ENCODE measurements at regions not wholly inside any gene's neighbourhood (a gene's known extent, or its start where the extent isn't known, plus 50 kb on each side); places are given as distances from the start of the nearest gene placed in this dataset.
"Not testable (repeated sequence)": the region's sequence is repeated elsewhere in the genome, so short reads cannot be mapped to it uniquely, and the experiment has no call there.

- DNase-seq: no peak
Observed at GRCh38 chr22:22193923-22194322, 50.7 kb upstream of the VPREB1 start.

- not testable (repeated sequence) for DNase-seq
Observed at GRCh38 chr22:22193462-22193861, 51.1 kb upstream of the VPREB1 start.

DNA sequence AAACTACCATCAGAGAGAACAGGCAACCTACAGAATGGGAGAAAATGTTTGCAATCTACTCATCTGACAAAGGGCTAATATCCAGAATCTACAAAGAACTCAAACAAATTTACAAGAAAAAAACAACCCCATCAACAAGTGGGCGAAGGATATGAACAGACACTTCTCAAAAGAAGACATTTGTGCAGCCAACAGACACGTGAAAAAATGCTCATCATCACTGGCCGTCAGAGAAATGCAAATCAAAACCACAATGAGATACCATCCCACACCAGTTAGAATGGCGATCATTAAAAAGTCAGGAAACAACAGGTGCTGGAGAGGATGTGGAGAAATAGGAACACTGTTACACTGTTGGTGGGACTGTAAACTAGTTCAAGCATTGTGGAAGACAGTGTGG, 51.6 kb upstream of the VPREB1 start:
- DNase-seq: not testable (repeated sequence)

- not testable (repeated sequence) for DNase-seq
Observed at GRCh38 chr22:22189796-22190195, 54.8 kb upstream of the VPREB1 start.

GRCh38 chr22:22187863-22188262, 56.7 kb upstream of the VPREB1 start:
- not testable (repeated sequence) for DNase-seq

DNA sequence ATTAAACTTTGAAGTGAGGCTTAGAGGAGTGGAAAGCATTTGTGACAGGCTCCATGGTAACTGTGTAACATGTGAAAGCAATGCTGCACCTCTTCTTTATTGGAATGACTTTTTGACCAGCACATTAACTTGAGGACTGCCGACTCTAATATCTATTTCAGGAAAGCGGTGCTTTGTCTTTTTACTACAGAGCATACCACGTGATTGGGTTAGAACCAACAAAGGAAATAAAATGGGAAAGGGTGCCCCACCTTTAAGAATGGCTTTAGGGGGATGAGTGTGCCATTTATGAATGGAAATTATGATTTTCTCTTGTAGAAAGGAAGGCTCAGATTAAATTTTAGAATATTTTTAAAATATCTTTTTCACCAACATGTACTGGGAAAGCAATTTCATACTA, 57.3 kb upstream of the VPREB1 start:
- no peak for DNase-seq

DNA sequence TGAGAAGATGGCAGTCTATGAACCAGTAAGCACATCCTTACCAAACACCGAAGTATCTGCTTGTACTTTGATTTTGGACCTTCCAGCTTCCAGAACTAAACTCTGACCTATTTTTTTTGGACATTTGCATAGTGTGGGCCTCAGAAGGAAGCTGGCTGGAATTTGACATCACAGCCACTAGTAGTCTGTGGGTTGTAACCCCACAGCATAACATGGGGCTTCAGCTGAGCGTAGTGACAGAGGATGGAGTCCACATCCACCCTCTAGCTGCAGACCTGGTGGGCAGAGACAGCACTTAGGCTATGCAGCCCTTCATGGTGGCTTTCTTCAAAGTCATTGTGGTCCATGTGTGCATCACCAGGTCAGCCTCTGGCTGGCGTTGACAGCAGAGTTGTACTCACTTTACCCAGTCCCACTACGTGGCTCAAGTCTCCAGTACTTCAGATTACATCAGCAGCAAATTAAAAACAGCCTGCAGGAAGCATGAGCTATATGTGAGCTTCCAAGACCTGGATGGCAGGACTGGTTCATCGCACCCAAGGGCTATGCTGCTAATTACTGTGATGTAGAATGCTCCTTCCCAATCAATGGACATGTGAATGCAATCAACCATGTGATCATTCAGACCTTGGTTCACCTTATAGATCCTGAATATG, 58.6 kb upstream of the VPREB1 start:
- DNase-seq: no peak

- no peak for DNase-seq
Observed at GRCh38 chr22:22185217-22185616, 59.4 kb upstream of the VPREB1 start.

GRCh38 chr22:22184277-22184807, 60.2 kb upstream of the VPREB1 start:
- no peak for DNase-seq

DNA sequence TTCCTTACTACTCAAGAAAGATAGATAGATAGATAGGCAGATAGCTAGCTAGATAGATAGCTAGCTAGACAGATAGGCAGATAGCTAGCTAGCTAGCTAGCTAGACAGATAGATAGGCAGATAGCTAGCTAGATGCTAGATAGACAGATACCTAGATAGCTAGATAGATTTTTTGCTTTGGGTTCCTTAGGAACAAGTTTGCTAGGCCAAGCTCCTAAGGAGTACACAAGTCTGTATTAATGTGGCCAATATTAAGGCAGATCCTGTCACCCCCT, 61.7 kb upstream of the VPREB1 start:
- no peak for DNase-seq

- DNase-seq: no peak
Observed at GRCh38 chr22:22182218-22182989, 62.2 kb upstream of the VPREB1 start.

DNA sequence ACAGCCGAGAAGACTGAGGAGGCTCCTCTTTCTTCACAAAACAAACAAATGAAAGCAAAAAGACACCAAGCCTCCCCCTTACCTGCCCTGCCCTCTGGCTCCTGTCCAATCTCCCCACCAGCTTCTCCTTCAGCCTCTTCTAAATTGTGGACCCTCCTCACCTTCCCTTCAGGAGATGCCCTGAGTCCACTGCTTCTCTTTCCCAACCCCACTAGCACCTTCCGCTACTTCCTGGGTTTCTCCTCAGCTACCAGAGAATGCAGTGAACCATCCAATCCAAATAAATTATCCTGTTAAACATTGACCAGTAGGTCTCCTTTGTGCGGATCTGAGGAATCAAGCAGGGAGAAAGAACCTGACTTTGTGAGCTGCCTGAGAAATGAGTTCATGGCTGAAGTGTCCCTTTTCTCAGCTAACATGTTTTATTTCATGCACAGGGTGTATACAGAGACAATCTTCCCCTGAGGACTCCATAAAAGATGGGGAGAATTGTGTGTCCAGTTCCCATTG, 63.2 kb upstream of the VPREB1 start:
- no peak for DNase-seq

DNA sequence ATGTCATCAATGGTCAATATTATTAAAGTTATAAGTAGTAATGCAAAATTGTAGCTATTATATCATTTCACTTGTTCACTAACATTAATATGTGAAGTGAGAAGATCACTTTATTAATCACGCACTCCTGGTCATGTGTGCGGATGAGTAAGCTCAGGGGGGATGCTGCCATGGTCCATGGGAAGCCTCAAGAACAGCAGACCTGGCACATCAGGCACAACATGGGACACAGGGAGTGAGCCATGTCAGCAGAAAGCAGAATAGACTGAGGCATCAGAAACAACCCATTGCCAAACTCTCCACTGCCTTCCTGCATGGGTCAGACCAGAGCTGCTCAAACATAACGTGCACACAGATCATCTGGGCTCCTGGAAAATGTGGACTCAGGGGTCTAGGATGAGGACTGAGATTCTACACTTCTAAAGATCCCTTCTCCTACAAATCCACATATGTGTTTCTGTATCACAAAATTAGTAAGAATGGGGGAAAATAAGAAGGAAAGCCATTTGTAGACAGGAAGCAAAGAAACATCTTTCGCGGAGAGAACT, 63.8 kb upstream of the VPREB1 start:
- no peak for DNase-seq

DNA sequence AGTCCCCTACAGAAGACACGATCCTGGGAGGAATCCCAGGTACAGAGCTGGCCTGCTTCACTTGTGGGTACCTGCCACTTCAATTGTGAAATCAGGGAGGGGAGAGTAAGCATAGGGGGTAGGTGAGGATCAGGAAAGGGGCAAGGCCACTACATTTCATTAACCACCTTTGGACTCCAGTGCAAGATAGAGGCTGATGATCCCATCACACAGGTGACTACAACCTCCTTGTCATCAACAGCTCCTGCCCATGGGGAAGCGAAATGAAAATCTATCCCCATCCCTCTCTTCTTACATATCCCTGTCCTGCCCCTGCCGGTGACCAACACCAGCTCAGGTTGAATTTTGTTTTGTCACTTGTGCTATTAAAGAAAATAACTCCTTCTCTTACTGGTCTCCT, 64.7 kb upstream of the VPREB1 start:
- DNase-seq: no peak

GRCh38 chr22:22178992-22179391, 65.6 kb upstream of the VPREB1 start:
- DNase-seq: no peak

DNA sequence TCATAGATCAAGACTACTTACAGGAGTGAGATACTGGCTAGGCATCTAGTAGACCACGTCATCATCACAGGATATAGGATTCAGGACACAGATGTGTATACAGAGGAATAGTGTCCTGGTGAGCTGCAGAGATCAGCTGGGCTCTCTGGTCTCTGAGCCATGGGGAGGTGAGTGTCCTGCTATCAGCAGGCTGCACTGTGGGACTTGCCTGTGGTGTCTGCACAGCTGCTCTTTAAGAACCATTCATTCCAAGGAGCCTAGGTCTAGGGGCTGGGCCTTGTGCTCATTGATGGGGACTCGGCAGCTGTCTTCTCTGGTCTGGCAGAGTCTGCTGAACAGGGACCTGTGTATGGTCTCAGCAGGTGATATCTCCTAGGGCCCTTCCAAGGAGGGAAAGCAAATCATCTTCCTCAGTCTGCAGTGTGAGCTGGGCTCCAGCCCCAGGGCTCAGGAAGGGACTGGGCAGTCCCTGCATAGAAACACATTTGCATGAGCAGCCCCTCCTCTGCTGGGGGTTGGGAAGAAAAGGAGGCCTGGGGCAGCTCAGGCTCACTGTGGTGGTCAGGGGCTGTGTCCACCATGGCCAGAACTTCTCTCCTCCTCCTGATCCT, 66.1 kb upstream of the VPREB1 start:
- DNase-seq: no peak

- DNase-seq: no peak
Observed at GRCh38 chr22:22176929-22177616, 67.5 kb upstream of the VPREB1 start.

- not testable (repeated sequence) for DNase-seq
Observed at GRCh38 chr22:22172896-22173628, 71.5 kb upstream of the VPREB1 start.

- no peak for DNase-seq
Observed at GRCh38 chr22:22171357-22172218, 73.0 kb upstream of the VPREB1 start.

GRCh38 chr22:22169923-22170322, 74.7 kb upstream of the VPREB1 start:
- DNase-seq: no peak

All from activated CD4-positive, alpha-beta T cell treated with anti-CD3 and anti-CD28 coated beads, Interleukin-2, amount 50 U/mL, for 4 hours (primary cell).